Kidney epithelial cell (primary cell): ENCODE measurements at regions not wholly inside any gene's neighbourhood (a gene's known extent, or its start where the extent isn't known, plus 50 kb on each side); places are given as distances from the start of the nearest gene placed in this dataset.

Experiments used
- DNase-seq: peaks from one replicate; pipeline ENCODE4 v3.0.0-alpha.2; 2010; ENCODE audit warnings: low read depth
- H3K27me3 ChIP-seq: 2 replicates; pipeline ENCODE4 v1.6.0; 2011; ENCODE audit warnings: low read length; ENCODE audit not compliant: control insufficient read depth, insufficient read depth
- H3K36me3 ChIP-seq: 2 replicates; pipeline ENCODE4 v1.5.1; 2011; ENCODE audit warnings: low read length; ENCODE audit not compliant: control insufficient read depth, insufficient read depth
- H3K4me3 ChIP-seq: 2 replicates; pipeline ENCODE4 v1.5.1; 2011; ENCODE audit warnings: low read depth, mild to moderate bottlenecking, control low read depth, low read length
- CTCF ChIP-seq: IDR thresholded peaks from 2 replicates; pipeline ENCODE4 v1.5.1; 2011; ENCODE audit warnings: mild to moderate bottlenecking, moderate library complexity, low read length, control low read depth, inconsistent platforms; ENCODE audit not compliant: insufficient read depth, poor library complexity, severe bottlenecking

- Histone ChIP-seq H3K36me3 (no peaks in the 10 kb centered on the region), H3K4me3 (no peak overlapping the region), H3K27me3 (peaks cover 9% of the 10 kb centered on the region)
- no peak for DNase-seq
- no peak for TF ChIP-seq CTCF
These were observed 59.7 kb upstream of the MAPRE2 start for GRCh38 chr18:34981487-34981886.

- no peak overlapping the region for H3K4me3 ChIP-seq
- no peaks in the 10 kb centered on the region for H3K27me3 ChIP-seq
- no peaks in the 10 kb centered on the region for H3K36me3 ChIP-seq
- no peak for DNase-seq
- no peak for TF ChIP-seq CTCF
These were observed 55.2 kb upstream of the MAPRE2 start for GRCh38 chr18:34985963-34986362.

- no peak for TF ChIP-seq CTCF
- H3K36me3 ChIP-seq: no peaks in the 10 kb centered on the region
- no peaks in the 10 kb centered on the region for H3K27me3 ChIP-seq
- H3K4me3 ChIP-seq: no peak overlapping the region
- no peak for DNase-seq
These were observed 50.6 kb upstream of the MAPRE2 start for GRCh38 chr18:34990597-34990996.

- Histone ChIP-seq H3K4me3 (no peak overlapping the region), H3K36me3 (no peaks in the 10 kb centered on the region), H3K27me3 (no peaks in the 10 kb centered on the region)
- no peak for DNase-seq
- TF ChIP-seq CTCF: no peak
These were observed 50.1 kb upstream of the MAPRE2 start for GRCh38 chr18:34991152-34991551.
